Mesendoderm (in vitro differentiated cells): ENCODE measurements at regions not wholly inside any gene's neighbourhood (a gene's known extent, or its start where the extent isn't known, plus 50 kb on each side); places are given as distances from the start of the nearest gene placed in this dataset.
A peak's percentile ranks its signal among the peaks of the same experiment; 100 is the strongest.

Experiments used
- DNase-seq: peaks from one replicate; pipeline ENCODE4 v3.0.0; 2013
- H2AK5ac ChIP-seq: 2 replicates; pipeline ENCODE4 v1.6.1; 2013; ENCODE audit warnings: low read length, inconsistent platforms
- H2BK120ac ChIP-seq: 2 replicates; pipeline ENCODE4 v1.6.1; 2013; ENCODE audit warnings: low read depth, mild to moderate bottlenecking, low read length, moderate library complexity, mixed read lengths
- H2BK15ac ChIP-seq: replicated peaks from 2 replicates; pipeline ENCODE4 v1.6.1; 2013; ENCODE audit warnings: low read depth, mild to moderate bottlenecking, moderate library complexity
- H2BK5ac ChIP-seq: 2 replicates; pipeline ENCODE4 v1.6.1; 2013; ENCODE audit warnings: low read length, inconsistent platforms
- H3K18ac ChIP-seq: 2 replicates; pipeline ENCODE4 v1.6.1; 2013; ENCODE audit warnings: mild to moderate bottlenecking, low read length, mixed read lengths
- H3K23ac ChIP-seq: one replicate; pipeline ENCODE4 v1.6.1; 2013; ENCODE audit warnings: low read length
- H3K27ac ChIP-seq: 2 replicates; pipeline ENCODE4 v1.5.1; 2013; ENCODE audit warnings: low read depth, mild to moderate bottlenecking, inconsistent platforms, low read length, moderate library complexity
- H3K27me3 ChIP-seq: 2 replicates; pipeline ENCODE4 v1.6.1; 2013; ENCODE audit warnings: low read length, control low read depth, mild to moderate bottlenecking, inconsistent platforms; ENCODE audit not compliant: insufficient read depth, poor library complexity
- H3K36me3 ChIP-seq: 2 replicates; pipeline ENCODE4 v1.6.1; 2013; ENCODE audit warnings: low read length, inconsistent platforms; ENCODE audit not compliant: control insufficient read depth, insufficient read depth
- H3K4ac ChIP-seq: one replicate; pipeline ENCODE4 v1.6.1; 2013; ENCODE audit warnings: low read depth, mild to moderate bottlenecking, low read length, moderate library complexity
- H3K4me1 ChIP-seq: 2 replicates; pipeline ENCODE4 v1.6.1; 2013; ENCODE audit warnings: low read depth, low read length, inconsistent platforms; ENCODE audit not compliant: control insufficient read depth
- H3K4me2 ChIP-seq: 2 replicates; pipeline ENCODE4 v1.6.1; 2013; ENCODE audit warnings: low read length
- H3K4me3 ChIP-seq: 2 replicates; pipeline ENCODE4 v1.5.1; 2013; ENCODE audit warnings: mild to moderate bottlenecking, low read length
- H3K56ac ChIP-seq: one replicate; pipeline ENCODE4 v1.6.1; 2013; ENCODE audit warnings: low read length
- H3K79me1 ChIP-seq: 2 replicates; pipeline ENCODE4 v1.6.1; 2013; ENCODE audit warnings: low read length, inconsistent platforms
- H3K79me2 ChIP-seq: 2 replicates; pipeline ENCODE4 v1.6.1; 2013; ENCODE audit warnings: mild to moderate bottlenecking, low read length; ENCODE audit not compliant: control insufficient read depth, insufficient read depth
- H3K9ac ChIP-seq: 2 replicates; pipeline ENCODE4 v1.6.1; 2013; ENCODE audit warnings: low read length, inconsistent platforms
- H4K5ac ChIP-seq: one replicate; pipeline ENCODE4 v1.6.1; 2013; ENCODE audit warnings: low read length
- H4K8ac ChIP-seq: one replicate; pipeline ENCODE4 v1.6.1; 2013; ENCODE audit warnings: low read depth, mild to moderate bottlenecking, control low read depth, low read length, moderate library complexity
- WGBS: extraction: QIAGEN DNeasy Blood & Tissue Kit; methylation state at CpG from one replicate; pipeline ENCODE4 v1.1.7; 2013; ENCODE audit warnings: low lambda C conversion rate, missing lambda C conversion rate; ENCODE audit not compliant: insufficient coverage; ENCODE audit errors: extremely low coverage; 5-methylcytosine and 5-hydroxymethylcytosine counted together

GRCh38 chr1:55968661-55969060 is 610.7 kb downstream of the PLPP3 start:
- Histone ChIP-seq H3K4me2 (no peak overlapping the region), H3K18ac (no peak overlapping the region), H2AK5ac (no peak overlapping the region), H3K27ac (no peak overlapping the region), H4K8ac (no peak overlapping the region), H3K4me1 (no peaks in the 10 kb centered on the region), H3K79me2 (no peaks in the 10 kb centered on the region), H3K56ac (no peak overlapping the region), H3K79me1 (no peaks in the 10 kb centered on the region), H3K23ac (no peak overlapping the region), H2BK15ac (no peak overlapping the region), H4K5ac (no peak overlapping the region), H2BK120ac (no peak overlapping the region), H3K4me3 (no peak overlapping the region), H3K4ac (no peak overlapping the region), H3K27me3 (no peaks in the 10 kb centered on the region), H2BK5ac (no peak overlapping the region), H3K36me3 (no peaks in the 10 kb centered on the region), H3K9ac (no peak overlapping the region)
- no peak for DNase-seq
- WGBS = no CpG with 5 or more reads among the region's 7 CpGs

GRCh38 chr1:55965981-55966461 is 613.3 kb downstream of the PLPP3 start:
- H3K56ac ChIP-seq = no peak overlapping the region
- no peaks in the 10 kb centered on the region for H3K79me1 ChIP-seq
- H3K27ac ChIP-seq = no peak overlapping the region
- H3K27me3 ChIP-seq = no peaks in the 10 kb centered on the region
- no peak overlapping the region for H3K23ac ChIP-seq
- no peak overlapping the region for H3K9ac ChIP-seq
- no peak overlapping the region for H2BK15ac ChIP-seq
- H2BK120ac ChIP-seq = no peak overlapping the region
- WGBS = no CpG with 5 or more reads among the region's 5 CpGs
- DNase-seq = no peak
- no peaks in the 10 kb centered on the region for H3K79me2 ChIP-seq
- no peak overlapping the region for H3K18ac ChIP-seq
- no peak overlapping the region for H3K4me3 ChIP-seq
- H3K4ac ChIP-seq = no peak overlapping the region
- no peak overlapping the region for H4K5ac ChIP-seq
- H3K4me1 ChIP-seq = no peaks in the 10 kb centered on the region
- no peak overlapping the region for H2AK5ac ChIP-seq
- H4K8ac ChIP-seq = no peak overlapping the region
- H2BK5ac ChIP-seq = no peak overlapping the region
- no peaks in the 10 kb centered on the region for H3K36me3 ChIP-seq
- H3K4me2 ChIP-seq = no peak overlapping the region

DNA sequence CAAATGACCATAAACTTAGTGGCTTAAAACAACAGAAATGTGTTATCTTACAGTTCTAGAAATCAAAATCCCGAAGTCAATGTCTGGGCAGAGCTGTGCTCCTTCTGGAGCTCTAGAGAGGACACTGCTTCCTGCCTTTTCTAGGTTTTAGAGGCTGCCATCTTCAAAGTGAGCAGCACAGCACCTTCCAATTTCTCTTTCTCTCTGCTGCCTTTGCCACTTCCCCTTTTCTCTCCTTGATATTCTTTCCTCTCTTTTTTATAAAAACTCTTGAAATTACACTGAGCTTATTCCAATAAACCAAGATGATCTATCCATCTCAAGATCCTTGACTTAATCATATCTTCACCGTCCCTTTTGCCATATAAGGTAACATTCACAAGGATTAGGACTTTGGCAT is 616.9 kb downstream of the PLPP3 start:
- no peak overlapping the region for H3K4me2 ChIP-seq
- no peak overlapping the region for H2AK5ac ChIP-seq
- no peak overlapping the region for H2BK5ac ChIP-seq
- no peaks in the 10 kb centered on the region for H3K27me3 ChIP-seq
- H4K5ac ChIP-seq = no peak overlapping the region
- H3K79me1 ChIP-seq = no peaks in the 10 kb centered on the region
- H3K9ac ChIP-seq = no peak overlapping the region
- H3K4me1 ChIP-seq = no peaks in the 10 kb centered on the region
- H3K36me3 ChIP-seq = no peaks in the 10 kb centered on the region
- no peak overlapping the region for H4K8ac ChIP-seq
- H3K4me3 ChIP-seq = no peak overlapping the region
- no peak overlapping the region for H2BK15ac ChIP-seq
- WGBS = no CpG with 5 or more reads among the region's 2 CpGs
- H3K56ac ChIP-seq = no peak overlapping the region
- H3K23ac ChIP-seq = no peak overlapping the region
- no peak overlapping the region for H2BK120ac ChIP-seq
- no peak overlapping the region for H3K27ac ChIP-seq
- H3K79me2 ChIP-seq = no peaks in the 10 kb centered on the region
- DNase-seq = no peak
- H3K18ac ChIP-seq = no peak overlapping the region
- no peak overlapping the region for H3K4ac ChIP-seq

DNA sequence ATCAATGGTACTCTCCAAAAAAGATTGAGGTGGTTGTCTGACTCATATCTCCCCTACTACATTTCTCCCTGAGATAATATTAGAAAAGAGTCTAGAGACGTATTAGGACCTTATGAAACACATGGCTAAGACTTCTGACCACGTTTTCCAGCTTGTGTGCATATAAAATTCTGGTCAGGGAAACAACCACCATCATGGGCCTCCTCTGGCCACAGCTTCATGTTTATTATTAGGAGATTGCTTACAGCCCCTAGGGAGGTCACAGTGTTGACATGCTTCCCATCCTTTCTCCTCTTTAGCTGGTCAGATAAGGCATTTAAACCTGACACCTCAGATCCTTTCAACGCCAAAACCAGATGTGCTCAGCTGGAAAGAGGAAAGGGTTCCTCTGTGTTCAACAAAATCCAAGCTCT is 620.2 kb downstream of the PLPP3 start:
- H2BK120ac ChIP-seq = no peak overlapping the region
- H3K4me2 ChIP-seq = no peak overlapping the region
- DNase-seq = peak; percentile 31
- no CpG with 5 or more reads among the region's 3 CpGs for whole genome bisulfite sequencing
- H3K27ac ChIP-seq = no peak overlapping the region
- no peaks in the 10 kb centered on the region for H3K79me1 ChIP-seq
- no peak overlapping the region for H3K9ac ChIP-seq
- H4K8ac ChIP-seq = no peak overlapping the region
- no peaks in the 10 kb centered on the region for H3K4me1 ChIP-seq
- no peak overlapping the region for H2AK5ac ChIP-seq
- no peak overlapping the region for H2BK15ac ChIP-seq
- H3K18ac ChIP-seq = no peak overlapping the region
- no peak overlapping the region for H3K4ac ChIP-seq
- no peaks in the 10 kb centered on the region for H3K79me2 ChIP-seq
- no peak overlapping the region for H4K5ac ChIP-seq
- H3K36me3 ChIP-seq = no peaks in the 10 kb centered on the region
- no peaks in the 10 kb centered on the region for H3K27me3 ChIP-seq
- H3K4me3 ChIP-seq = no peak overlapping the region
- H2BK5ac ChIP-seq = no peak overlapping the region
- H3K56ac ChIP-seq = no peak overlapping the region
- no peak overlapping the region for H3K23ac ChIP-seq

DNA sequence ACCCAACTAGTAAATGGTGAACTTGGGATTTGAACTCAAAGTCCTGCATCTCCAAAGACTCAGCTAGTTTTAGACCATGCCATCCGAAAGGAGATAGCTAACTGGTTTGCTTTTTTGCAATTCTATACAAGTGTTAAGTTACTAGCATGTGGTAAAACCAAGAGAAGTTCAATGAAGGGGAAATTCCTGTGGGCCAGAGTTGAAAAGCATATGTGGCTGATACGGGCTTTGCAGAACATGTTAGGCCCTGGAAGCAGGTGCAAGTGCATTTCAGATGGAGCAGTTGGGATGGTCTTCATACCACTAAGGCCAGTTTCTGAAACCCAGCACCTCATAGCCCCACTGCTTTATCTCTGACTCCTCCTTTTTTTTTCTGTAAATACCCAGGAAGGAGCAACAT is 620.9 kb downstream of the PLPP3 start:
- Histone ChIP-seq H3K36me3 (no peaks in the 10 kb centered on the region), H3K56ac (no peak overlapping the region), H4K8ac (no peak overlapping the region), H3K79me2 (no peaks in the 10 kb centered on the region), H3K4me3 (no peak overlapping the region), H3K4me1 (no peaks in the 10 kb centered on the region), H3K79me1 (no peaks in the 10 kb centered on the region), H3K4ac (no peak overlapping the region), H3K23ac (no peak overlapping the region), H3K18ac (no peak overlapping the region), H2BK120ac (no peak overlapping the region), H2BK5ac (no peak overlapping the region), H2AK5ac (no peak overlapping the region), H3K9ac (no peak overlapping the region), H4K5ac (no peak overlapping the region), H2BK15ac (no peak overlapping the region), H3K27ac (no peak overlapping the region), H3K4me2 (no peak overlapping the region), H3K27me3 (no peaks in the 10 kb centered on the region)
- no CpG with 5 or more reads among the region's 2 CpGs for WGBS
- no peak for DNase-seq

DNA sequence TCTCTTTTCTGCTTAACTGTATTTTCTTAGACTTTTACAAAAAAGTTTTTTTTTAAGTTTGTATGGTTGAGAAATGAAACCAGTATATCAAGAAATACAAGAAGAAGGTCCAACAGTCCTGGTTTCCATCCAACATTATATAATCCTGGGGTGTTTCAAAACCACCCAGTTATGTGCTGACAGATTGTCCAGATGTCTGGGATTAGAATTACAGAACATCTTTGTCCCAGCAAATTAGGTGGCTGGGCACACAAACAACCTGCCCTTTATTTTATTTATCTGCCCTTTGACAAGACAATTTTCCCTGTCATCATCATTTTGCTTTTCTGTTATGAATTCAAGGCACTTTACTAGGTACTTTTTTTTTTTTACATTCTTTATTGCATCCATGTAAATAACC is 622.1 kb downstream of the PLPP3 start:
- DNase-seq = no peak
- no peak overlapping the region for H3K56ac ChIP-seq
- H3K9ac ChIP-seq = no peak overlapping the region
- H4K5ac ChIP-seq = no peak overlapping the region
- no peaks in the 10 kb centered on the region for H3K79me1 ChIP-seq
- no peak overlapping the region for H4K8ac ChIP-seq
- H3K27ac ChIP-seq = no peak overlapping the region
- no peak overlapping the region for H3K18ac ChIP-seq
- no peak overlapping the region for H3K4ac ChIP-seq
- H2BK5ac ChIP-seq = no peak overlapping the region
- no peak overlapping the region for H2BK15ac ChIP-seq
- H3K27me3 ChIP-seq = no peaks in the 10 kb centered on the region
- H3K4me1 ChIP-seq = no peaks in the 10 kb centered on the region
- no peak overlapping the region for H2AK5ac ChIP-seq
- H3K23ac ChIP-seq = no peak overlapping the region
- H3K79me2 ChIP-seq = no peaks in the 10 kb centered on the region
- no peaks in the 10 kb centered on the region for H3K36me3 ChIP-seq
- H2BK120ac ChIP-seq = no peak overlapping the region
- no peak overlapping the region for H3K4me3 ChIP-seq
- no peak overlapping the region for H3K4me2 ChIP-seq
